CD4-positive, alpha-beta T cell treated with Interleukin-15 for 1 hour (primary cell): ENCODE measurements at regions not wholly inside any gene's neighbourhood (a gene's known extent, or its start where the extent isn't known, plus 50 kb on each side); places are given as distances from the start of the nearest gene placed in this dataset.

ENCODE experiments used
- DNase-seq: peaks from one replicate; pipeline ENCODE4 v3.0.0-alpha.2; 2020

DNA sequence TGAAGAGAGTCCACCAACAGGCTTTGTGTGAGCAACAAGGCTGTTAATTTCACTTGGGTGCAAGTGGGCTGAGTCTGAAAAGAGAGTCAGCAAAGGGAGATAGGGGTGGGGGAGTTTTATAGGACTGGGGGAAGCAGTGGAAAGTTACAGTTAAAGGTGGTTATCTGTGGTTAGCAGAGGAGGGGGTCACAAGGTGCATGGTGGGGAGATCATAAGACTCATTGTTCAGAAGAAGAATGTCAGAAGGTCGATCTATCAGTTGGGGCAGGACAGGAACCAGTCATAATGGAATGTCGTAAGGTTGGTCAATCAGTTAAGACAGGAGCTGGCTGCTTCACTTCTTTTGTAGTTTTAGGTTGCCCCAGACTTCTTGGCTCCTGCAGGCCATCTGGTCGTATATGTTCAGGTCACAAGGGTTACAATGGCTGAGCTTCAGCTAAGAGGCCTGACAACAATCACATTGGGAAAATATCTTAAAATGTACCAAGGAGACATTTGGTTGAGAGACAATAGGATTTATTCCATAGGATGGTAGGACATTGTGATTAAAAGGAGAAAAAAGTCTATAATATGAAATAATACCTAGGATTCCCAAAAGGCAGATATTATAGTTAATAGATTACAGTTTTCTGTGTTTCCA, 356.4 kb downstream of the ANKRD7 start:
- DNase-seq, result no peak

DNA sequence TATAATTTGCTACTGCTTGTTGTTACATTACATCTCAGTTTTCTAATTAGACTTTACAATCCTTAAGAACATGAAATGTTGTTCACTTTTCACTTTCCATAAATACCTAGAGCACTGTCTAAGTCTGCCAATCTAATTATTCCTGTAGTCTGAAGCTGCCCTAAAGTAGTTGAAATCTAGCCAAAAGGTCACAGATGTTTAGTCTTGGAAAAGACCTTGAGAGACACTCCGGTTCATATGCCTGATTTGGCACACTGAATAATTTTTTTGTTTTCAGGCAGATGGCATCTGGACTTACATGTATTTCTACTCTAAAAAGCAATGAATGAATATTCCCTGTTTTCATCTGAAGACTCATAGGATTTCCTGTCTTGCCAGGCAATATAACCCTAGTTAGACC, 359.1 kb downstream of the ANKRD7 start:
- no peak for DNase-seq

GRCh38 chr7:118586248-118586647, 361.7 kb downstream of the ANKRD7 start:
- no peak for DNase-seq

- no peak for DNase-seq
Measured at GRCh38 chr7:118590107-118590506, 365.6 kb downstream of the ANKRD7 start.

GRCh38 chr7:118602090-118602489, 377.6 kb downstream of the ANKRD7 start:
- no peak for DNase-seq

DNA sequence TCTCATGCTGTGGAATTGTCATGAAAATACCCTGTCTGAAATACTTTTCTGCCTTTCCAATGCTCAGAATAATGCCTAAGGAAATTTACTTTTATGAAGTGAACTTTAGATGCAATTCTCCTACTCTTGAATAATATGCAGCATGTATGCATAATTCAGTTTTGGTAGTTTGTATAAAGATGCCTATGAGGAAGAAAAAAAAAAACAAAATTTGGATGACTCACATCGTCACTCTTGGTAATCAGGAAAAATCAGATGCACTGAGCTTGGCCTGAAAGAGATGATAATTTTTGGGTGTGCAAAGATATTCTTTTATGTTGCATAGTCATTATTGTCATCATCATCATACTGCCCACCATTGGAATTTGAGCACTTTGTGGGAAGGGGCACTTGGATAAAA, 382.1 kb downstream of the ANKRD7 start:
- no peak for DNase-seq

GRCh38 chr7:118609207-118609606, 384.7 kb downstream of the ANKRD7 start:
- DNase-seq, result no peak

- DNase-seq, result no peak
Measured at GRCh38 chr7:118615681-118616080, 391.2 kb downstream of the ANKRD7 start.

- DNase-seq, result no peak
Measured at GRCh38 chr7:118621810-118622360, 397.4 kb downstream of the ANKRD7 start.

- no peak for DNase-seq
Measured at GRCh38 chr7:118626739-118627138, 402.2 kb downstream of the ANKRD7 start.

DNA sequence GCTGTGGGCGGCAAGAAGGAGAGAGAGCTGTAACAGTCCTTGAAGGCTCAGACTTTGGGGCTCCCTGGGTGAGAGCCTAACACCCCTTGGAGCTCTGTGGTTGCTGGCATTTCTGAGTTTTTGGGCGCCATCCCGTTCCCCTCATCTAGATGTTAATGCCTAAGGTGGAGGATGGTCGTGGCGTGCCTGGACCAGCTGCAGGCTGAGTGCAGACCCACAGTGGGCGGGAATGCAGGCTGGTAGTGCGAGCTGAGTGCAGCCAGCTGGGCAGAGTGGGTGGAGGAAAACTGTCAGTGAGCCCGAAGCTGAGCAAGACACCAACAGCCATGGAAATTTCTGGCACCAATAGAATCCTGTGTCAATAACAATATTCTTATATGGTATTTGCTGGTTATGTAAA, 403.0 kb downstream of the ANKRD7 start:
- no peak for DNase-seq

DNA sequence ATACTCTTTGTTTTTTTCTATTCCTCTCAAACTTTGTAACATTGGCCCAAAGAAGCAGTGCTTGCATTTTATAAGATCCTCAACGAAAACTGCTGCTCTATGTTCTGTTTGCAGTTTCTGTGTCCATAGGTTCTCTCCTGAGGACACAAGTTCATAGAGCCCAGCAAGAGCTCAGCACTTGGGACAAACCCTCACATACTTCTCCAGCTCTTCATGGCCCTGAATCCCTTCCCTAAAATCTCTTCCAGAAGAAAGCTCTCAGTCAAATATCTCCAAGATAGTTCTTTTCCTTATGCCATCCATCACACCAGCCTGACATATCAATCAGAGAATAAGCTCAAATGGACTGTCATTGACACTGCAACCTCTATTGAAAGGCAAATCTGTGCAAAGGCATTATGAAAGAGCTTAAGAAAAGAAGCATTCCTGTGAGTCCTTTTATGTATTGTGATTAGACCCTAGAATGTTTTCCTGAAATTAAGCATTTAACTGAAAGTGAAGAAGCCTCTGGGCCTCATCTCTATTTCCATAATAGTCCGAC, 405.5 kb downstream of the ANKRD7 start:
- no peak for DNase-seq

DNA sequence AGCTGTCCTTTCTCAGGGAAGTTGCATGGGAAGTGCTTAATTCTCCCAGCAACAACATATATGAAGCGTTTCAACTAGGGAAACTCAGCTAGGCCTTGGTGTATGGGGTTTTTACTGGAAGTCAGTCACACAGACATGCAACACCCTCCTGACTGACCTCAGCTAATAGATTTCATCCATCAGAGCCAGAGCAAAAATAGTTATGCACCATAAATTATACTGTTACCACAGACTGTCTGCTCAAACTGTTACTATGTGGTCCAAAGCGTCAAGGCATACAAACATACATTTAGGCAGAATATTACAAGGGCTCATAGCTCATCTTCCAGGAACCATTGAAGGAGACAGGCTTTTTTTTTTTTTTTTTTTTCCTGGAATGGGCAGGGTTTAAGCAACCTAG, 417.9 kb downstream of the ANKRD7 start:
- DNase-seq, result no peak

- no peak for DNase-seq
Measured at GRCh38 chr7:118644346-118644745, 419.8 kb downstream of the ANKRD7 start.

- DNase-seq, result no peak
Measured at GRCh38 chr7:118648002-118648401, 423.5 kb downstream of the ANKRD7 start.

DNA sequence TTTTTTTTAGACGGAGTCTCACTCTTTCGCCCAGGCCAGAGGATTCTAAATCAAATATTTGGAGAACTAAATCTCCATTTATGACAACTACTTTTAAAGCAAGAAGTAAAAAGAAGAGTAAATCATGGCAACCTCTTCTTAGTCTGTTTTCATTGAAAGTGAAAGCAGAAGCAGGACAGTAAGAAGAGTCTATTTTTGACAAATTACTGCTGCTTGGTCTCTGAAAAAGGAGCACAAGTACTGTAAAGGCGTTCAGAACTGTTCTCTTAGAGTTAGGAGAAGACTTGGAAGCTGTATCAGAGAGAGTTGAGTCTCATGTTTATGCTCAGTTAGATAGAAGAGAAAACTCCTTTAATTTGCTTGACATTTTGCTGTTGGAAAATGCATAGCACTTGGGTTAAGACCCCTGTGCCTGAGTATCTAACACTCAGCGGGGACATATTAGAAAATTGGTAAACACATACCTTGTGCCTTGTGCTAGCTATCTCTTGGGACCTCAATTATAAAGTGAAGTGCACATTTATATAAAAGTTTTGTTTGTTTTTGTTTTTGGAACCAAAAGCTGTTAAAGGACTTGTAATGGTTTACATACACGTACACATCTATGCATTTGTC, 433.0 kb downstream of the ANKRD7 start:
- DNase-seq, result no peak

GRCh38 chr7:118662266-118662665, 437.8 kb downstream of the ANKRD7 start:
- DNase-seq, result no peak

- DNase-seq, result no peak
Measured at GRCh38 chr7:118664498-118664897, 440.0 kb downstream of the ANKRD7 start.

- no peak for DNase-seq
Measured at GRCh38 chr7:118671149-118671548, 446.6 kb downstream of the ANKRD7 start.

GRCh38 chr7:118684796-118685195, 460.3 kb downstream of the ANKRD7 start:
- no peak for DNase-seq

GRCh38 chr7:118689403-118689802, 464.9 kb downstream of the ANKRD7 start:
- DNase-seq, result no peak

DNA sequence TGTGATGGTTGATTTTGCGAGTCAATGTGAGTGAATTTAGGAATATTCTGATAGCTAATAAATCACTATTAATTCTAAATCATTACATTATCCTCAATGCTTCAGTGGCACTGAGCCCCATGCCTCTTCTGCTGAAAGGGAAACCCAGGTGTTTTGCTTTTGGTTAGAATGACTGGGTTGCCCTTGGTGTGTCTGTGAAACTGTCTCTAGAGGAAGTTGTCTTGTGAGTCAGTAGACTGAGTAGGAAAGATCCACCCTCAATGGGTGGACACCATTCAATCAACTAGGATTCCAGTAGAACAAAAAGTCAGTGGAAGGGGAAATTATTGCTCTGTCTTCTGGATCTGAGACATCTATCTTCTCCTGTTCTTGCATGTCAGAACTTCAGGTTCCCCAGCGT, 472.4 kb downstream of the ANKRD7 start:
- DNase-seq, result no peak

DNA sequence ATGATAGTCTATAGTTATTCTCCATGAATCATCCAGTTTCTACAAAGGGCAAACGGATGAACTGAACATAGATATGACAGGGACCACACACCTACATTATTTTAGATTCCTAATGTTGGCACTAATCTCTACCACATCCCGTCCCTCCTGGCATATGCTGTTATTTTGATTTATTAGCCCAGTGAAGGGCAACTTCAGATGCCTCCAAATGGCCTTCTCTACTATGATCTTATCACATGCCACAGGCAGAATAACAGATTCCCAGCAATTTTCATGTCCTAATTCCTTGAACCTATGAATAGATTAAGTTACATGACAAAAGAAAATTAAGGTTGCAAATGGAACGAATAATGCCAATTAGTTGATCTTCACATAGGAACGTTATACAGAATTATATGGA, 474.7 kb downstream of the ANKRD7 start:
- DNase-seq, result no peak

GRCh38 chr7:118708741-118709140, 484.2 kb downstream of the ANKRD7 start:
- DNase-seq, result no peak

DNA sequence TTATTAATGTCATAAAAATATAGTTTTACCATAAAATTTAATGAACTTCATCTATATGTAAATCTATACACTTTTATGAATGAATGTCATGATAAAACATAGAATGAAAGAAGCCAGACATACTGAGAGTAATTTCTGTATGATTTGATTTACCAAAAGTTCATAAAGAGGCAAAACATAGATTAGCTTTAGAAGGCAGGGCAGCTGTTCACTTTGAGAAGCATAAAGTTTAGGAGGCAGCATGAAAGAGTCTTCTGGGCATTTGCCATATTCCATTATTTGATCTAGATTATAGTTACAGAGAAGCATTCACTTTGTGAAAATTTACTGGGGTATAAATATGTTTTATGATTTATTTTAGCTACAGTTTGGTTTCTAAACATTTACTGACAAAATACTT, 487.2 kb downstream of the ANKRD7 start:
- DNase-seq, result no peak
